Esophagus (tissue), 2 donors: ENCODE measurements at regions not wholly inside any gene's neighbourhood (a gene's known extent, or its start where the extent isn't known, plus 50 kb on each side); places are given as distances from the start of the nearest gene placed in this dataset.

Experiments
- H3K27ac ChIP-seq, 2 donors: one replicate each; pipeline ENCODE4 v1.5.1; 2013; ENCODE audit warnings: low read depth in 2 of 2, mild to moderate bottlenecking in 2 of 2, inconsistent platforms in 1 of 2, low read length in 1 of 2, moderate library complexity in 1 of 2
- H3K27me3 ChIP-seq, 2 donors: one replicate each; pipeline ENCODE4 v1.6.1; 2013; ENCODE audit warnings: low read length in 2 of 2, control low read depth in 1 of 2, mild to moderate bottlenecking in 1 of 2; ENCODE audit not compliant: insufficient read depth in 2 of 2, control insufficient read depth in 1 of 2
- H3K36me3 ChIP-seq, 2 donors: one replicate each; pipeline ENCODE4 v1.6.1; 2013; ENCODE audit warnings: low read length in 1 of 2; ENCODE audit not compliant: control insufficient read depth in 2 of 2, insufficient read depth in 2 of 2
- H3K4me1 ChIP-seq, 2 donors: one replicate each; pipeline ENCODE4 v1.6.1; 2013; ENCODE audit warnings: low read length in 1 of 2; ENCODE audit not compliant: control insufficient read depth in 2 of 2, insufficient read depth in 2 of 2
- H3K4me3 ChIP-seq, 2 donors: one replicate each; pipeline ENCODE4 v1.5.1; 2013; ENCODE audit warnings: low read length in 2 of 2, mild to moderate bottlenecking in 2 of 2, low read depth in 1 of 2, moderate library complexity in 1 of 2
- H3K9me3 ChIP-seq, 2 donors: one replicate each; pipeline ENCODE4 v1.6.1; 2013; ENCODE audit warnings: mild to moderate bottlenecking in 2 of 2, low read depth in 1 of 2, low read length in 1 of 2, moderate library complexity in 1 of 2; ENCODE audit not compliant: control insufficient read depth in 2 of 2, insufficient read depth in 1 of 2
- WGBS, 2 donors: extraction: QIAGEN DNeasy Blood & Tissue Kit; methylation state at CpG; one replicate each; pipeline ENCODE4 v1.1.7; 2013; 5-methylcytosine and 5-hydroxymethylcytosine counted together
- donor health status: healthy with polysubstance abuse.
- donor health status: Bipolar disorder and iron deficiency.

DNA sequence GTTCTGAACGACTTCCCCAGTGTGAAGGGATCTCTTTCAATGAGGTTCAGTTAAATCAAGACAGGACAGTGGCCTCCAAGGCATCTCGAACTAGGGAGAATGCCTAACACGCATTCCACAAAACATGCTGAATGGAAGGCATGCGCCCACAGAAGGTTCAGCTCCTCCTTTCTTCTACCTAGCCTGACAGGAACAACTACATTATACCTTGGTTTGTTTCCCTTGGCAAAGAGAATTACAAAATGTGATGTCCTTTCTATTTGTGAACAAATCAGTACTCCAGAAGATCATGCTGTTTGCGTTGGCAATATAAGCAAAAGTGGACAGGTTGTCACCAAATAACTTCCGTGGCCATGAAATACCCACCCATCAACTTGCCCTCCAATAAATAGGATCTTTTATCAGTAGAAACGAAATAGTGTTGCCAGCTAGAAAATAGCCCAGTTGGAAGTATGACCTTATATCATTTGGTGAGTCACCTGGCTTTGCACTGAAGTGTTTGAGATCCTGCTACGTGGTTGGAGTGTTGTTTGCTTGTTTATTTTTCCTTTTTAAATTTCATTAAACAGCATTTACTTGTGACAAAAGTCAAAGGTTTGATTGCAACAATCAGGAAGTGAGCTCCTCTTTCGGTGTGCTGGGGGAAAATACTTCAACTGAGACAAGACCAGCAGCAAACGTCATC lies 117.0 kb upstream of the FAM204A start:
- Histone ChIP-seq H3K9me3 (no peaks in the 10 kb centered on the region), H3K4me3 (no peak overlapping the region), H3K36me3 (no peaks in the 10 kb centered on the region), H3K27ac (no peak overlapping the region), H3K4me1 (no peaks in the 10 kb centered on the region), H3K27me3 (no peaks in the 10 kb centered on the region)
- 43 to 52% methylated on average over 10 of the region's 10 CpGs for WGBS, 2 donors

DNA sequence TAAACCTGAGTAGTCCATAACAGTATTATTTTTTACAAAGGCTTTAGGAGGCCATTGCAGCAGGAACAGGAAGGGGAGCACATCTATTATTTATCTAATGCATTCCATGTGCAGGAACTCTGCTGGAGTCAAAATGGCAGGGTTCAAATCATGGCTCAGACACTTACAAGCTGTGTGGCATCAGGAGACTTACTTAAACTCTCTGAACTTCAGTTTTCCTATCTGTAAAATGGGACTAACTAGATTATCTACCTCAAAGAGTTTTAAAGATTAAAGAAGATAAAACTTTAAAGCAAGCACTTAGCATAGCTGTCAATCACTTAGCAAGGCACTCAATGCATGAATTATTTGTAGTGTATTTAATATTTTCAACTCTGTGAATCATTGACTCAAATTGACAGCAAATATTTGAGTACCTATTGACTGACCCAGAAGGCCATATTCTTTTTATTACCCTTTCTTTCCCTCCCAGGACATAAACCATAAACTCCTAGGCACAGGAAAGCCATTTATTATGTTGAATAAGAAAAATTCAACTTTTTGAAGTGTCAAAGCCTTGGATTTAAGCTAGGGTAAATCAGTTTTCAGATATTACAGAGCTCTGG lies 115.8 kb upstream of the FAM204A start:
- Histone ChIP-seq H3K27me3 (no peaks in the 10 kb centered on the region), H3K36me3 (no peaks in the 10 kb centered on the region), H3K4me3 (no peak overlapping the region), H3K9me3 (no peaks in the 10 kb centered on the region), H3K4me1 (no peaks in the 10 kb centered on the region), H3K27ac (no peak overlapping the region)

DNA sequence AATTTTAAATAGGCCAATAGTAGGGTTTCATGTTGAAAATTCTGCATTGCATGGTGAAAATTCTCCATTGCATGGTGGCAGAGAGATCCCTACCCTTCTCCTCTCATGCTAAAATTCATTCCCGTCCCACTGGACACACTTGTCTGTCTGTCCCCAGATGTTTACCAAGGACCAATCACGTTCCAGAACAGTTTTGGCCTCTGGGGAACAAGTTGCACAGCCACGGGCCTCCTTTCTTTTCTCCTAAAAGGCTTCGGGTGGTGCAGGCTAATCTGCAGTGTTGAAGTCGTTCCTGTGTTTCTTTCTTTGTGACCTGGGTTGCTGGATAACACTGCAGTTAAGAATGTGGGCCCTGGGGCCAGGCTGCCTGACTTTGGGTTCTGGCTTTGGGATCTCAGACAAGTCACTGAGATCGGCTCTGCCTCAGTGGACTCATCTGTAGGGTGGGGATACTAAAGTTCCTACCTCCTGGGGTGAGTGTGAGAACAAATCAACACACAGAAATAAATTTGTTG lies 113.1 kb upstream of the FAM204A start:
- H3K9me3 ChIP-seq: no peaks in the 10 kb centered on the region
- 63 to 68% methylated on average over 6 of the region's 6 CpGs for WGBS, 2 donors

DNA sequence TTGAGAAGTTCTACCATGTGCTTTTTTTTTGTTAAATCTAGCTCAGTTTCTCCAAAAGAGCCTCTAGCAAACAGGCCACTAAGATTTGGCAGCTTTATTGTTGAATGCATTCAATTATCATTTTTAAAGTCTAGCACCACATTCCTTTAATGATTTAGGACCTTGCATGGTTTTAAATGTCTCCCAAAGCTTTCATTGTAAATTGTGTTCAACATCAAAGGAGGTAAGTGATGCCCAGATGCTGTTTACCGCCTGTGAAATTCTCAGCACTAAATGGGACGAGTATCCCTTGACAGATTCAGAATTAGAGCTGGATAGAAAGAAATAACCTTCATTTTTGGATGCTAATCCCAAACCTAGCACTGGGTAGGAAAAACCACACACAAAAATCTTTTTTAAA lies 112.1 kb upstream of the FAM204A start:
- no peak overlapping the region for H3K27ac ChIP-seq
- 73 to 80% methylated on average over 2 of the region's 2 CpGs for WGBS, 2 donors
- H3K27me3 ChIP-seq: no peaks in the 10 kb centered on the region
- no peaks in the 10 kb centered on the region for H3K4me1 ChIP-seq
- H3K4me3 ChIP-seq: no peak overlapping the region
- no peaks in the 10 kb centered on the region for H3K9me3 ChIP-seq
- no peaks in the 10 kb centered on the region for H3K36me3 ChIP-seq

More for the DNA sequence above, 113.1 kb upstream of the FAM204A start:
- Histone ChIP-seq H3K4me3 (no peak overlapping the region), H3K36me3 (no peaks in the 10 kb centered on the region), H3K27me3 (no peaks in the 10 kb centered on the region), H3K27ac (no peak overlapping the region), H3K4me1 (no peaks in the 10 kb centered on the region)

DNA sequence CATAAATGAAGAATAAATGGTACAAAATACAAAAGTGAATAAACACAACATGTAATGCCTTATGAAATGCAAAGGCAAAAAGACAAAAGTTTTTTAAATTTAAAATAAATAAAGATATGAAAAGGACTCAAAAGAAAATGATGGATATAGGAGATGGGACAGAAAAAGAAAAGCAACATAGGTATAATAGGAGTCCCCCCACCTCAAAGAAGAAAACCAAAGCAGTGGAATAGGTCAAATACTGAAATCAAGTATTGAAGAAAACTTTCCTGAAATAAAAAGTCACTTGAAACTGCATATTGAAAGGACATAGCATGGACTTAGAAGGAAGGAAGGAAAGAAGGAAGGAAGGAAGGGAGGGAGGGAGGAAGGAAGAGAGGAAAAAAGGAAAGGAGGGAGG lies 110.0 kb upstream of the FAM204A start:
- Histone ChIP-seq H3K27ac (no peak overlapping the region), H3K36me3 (no peaks in the 10 kb centered on the region), H3K9me3 (no peaks in the 10 kb centered on the region), H3K27me3 (peaks cover 0 to 4% of the 10 kb centered on the region in 2 donors), H3K4me1 (no peaks in the 10 kb centered on the region), H3K4me3 (no peak overlapping the region)

DNA sequence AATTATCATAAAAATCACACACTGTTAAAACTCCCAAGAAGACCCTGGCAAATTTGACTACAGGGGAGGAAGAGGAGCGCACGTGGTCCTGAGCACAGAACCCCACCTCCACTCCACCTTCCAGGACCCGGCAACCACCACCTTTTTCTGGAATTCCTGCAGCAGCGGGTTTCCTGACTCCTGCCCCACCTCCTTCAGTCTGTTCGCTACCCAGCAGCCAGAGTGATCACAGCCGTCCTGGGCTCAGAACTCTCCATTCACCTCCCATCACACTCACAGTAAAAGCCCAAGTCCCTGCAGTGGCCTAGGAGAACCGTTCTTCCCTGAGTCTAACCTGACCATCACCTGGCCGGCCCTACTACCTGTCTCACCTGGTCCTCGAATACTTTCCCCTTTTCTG lies 107.4 kb upstream of the FAM204A start:
- H3K4me1 ChIP-seq: no peaks in the 10 kb centered on the region
- H3K9me3 ChIP-seq: no peaks in the 10 kb centered on the region
- peaks cover 0 to 4% of the 10 kb centered on the region in 2 donors for H3K27me3 ChIP-seq
- H3K27ac ChIP-seq: no peak overlapping the region
- 50 to 56% methylated on average over 9 of the region's 9 CpGs for WGBS, 2 donors
- no peak overlapping the region for H3K4me3 ChIP-seq
- H3K36me3 ChIP-seq: no peaks in the 10 kb centered on the region

DNA sequence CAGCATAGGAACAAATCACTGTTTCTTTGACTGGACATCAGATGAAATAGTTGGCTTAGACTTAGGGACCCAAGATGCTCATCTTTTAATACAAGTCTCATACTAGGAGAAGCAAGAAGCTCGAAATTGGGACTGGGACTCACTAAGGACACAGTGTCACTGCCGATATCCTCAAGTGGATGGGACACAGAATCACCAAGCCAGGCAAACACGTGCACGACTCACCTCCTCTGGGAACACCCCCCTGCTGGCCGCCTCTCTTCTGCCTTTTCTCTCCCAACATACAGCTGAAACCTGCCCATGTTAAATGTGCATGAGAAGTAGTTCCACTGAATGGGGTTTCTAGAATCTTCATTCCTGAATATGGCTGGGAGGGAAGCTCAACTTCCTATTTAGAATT lies 106.6 kb upstream of the FAM204A start:
- Histone ChIP-seq H3K27ac (no peak overlapping the region), H3K9me3 (no peaks in the 10 kb centered on the region), H3K36me3 (no peaks in the 10 kb centered on the region), H3K4me1 (no peaks in the 10 kb centered on the region), H3K27me3 (peaks cover 0 to 4% of the 10 kb centered on the region in 2 donors), H3K4me3 (no peak overlapping the region)
- 67 to 80% methylated on average over 5 of the region's 5 CpGs for WGBS, 2 donors

DNA sequence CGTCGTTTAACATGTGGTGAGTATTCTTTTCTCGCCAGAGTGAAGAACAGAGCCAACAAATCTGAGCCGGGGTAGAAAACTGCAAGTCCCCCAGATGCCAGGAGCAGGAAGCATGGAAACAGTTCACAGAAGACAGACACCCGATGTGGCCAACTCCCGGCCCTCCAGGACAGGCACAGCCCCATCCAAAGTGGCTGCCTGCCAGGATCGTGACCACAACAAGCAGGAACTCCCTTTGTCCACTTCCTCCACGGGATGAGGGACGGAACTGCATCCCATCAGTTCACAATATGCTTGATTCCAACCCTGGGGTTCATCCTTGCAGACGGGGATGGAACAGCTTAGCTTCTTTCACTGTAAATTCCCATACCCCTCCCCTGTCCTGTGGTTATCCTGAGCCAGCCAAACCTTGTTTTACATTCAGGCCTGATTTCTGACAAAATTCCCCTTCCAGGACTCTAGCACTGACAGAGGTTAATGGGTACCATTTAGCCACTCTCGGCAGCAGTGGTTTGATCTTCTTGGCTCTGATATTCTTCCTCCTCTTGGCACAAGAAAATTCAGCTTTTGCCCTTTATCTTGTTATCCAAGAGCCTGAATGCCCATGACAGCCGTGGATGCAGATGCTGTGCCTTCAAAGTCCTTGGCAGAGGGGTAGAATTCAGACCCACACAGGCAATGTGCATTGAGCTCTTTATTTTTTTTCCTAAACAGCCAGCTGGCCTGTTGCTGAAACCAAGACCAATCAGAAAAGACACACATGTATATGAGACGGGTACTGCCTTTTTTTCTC lies 105.5 kb upstream of the FAM204A start:
- WGBS, 2 donors: 37 to 50% methylated on average over 13 of the region's 13 CpGs
- peaks cover 0 to 4% of the 10 kb centered on the region in 2 donors for H3K27me3 ChIP-seq
- no peaks in the 10 kb centered on the region for H3K9me3 ChIP-seq
- no peaks in the 10 kb centered on the region for H3K4me1 ChIP-seq
- H3K27ac ChIP-seq: no peak overlapping the region
- H3K36me3 ChIP-seq: no peaks in the 10 kb centered on the region
- no peak overlapping the region for H3K4me3 ChIP-seq

DNA sequence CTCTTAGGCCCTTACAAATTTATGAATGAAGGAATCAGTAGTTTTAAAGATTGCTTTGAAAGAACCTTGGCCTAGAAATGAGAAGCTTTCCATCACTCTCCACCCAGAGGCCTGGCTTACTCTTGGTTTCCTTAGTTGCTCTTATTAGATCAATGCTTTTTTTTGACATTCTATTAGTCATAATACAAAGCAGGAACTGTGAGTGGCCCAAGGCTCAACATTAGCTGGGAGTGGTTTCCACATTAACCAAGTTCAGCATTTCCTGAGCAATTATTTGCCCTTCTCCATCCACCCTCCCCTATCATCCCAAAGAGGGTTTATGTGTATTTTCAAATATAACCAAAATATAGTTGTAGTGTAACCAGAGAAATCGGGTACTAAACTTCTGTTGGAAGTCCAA lies 103.4 kb upstream of the FAM204A start:
- Histone ChIP-seq H3K27me3 (peaks cover 0 to 4% of the 10 kb centered on the region in 2 donors), H3K4me3 (no peak overlapping the region), H3K9me3 (no peaks in the 10 kb centered on the region), H3K4me1 (no peaks in the 10 kb centered on the region), H3K27ac (no peak overlapping the region), H3K36me3 (no peaks in the 10 kb centered on the region)
- WGBS, 2 donors: 74 to 76% methylated on average over 1 of the region's 1 CpG
